Epithelial cell of proximal tubule (primary cell): ENCODE measurements at regions not wholly inside any gene's neighbourhood (a gene's known extent, or its start where the extent isn't known, plus 50 kb on each side); places are given as distances from the start of the nearest gene placed in this dataset.

Experiments
- DNase-seq: peaks from one replicate; pipeline ENCODE4 v3.0.0-alpha.2; 2011; ENCODE audit warnings: low read depth
- H3K4me3 ChIP-seq: 2 replicates; pipeline ENCODE4 v1.5.1; 2011; ENCODE audit warnings: low read depth, mild to moderate bottlenecking, low read length
- CTCF ChIP-seq: conservative IDR thresholded peaks from 2 replicates; pipeline ENCODE4 v1.5.1; 2012; ENCODE audit warnings: low read depth, mild to moderate bottlenecking, low read length

GRCh38 chr1:187641463-187641862, 812.7 kb downstream of the PLA2G4A start:
- TF ChIP-seq CTCF: no peak
- no peak overlapping the region for H3K4me3 ChIP-seq
- DNase-seq: no peak

- no peak for DNase-seq
Measured at GRCh38 chr1:187641907-187642306, 813.2 kb downstream of the PLA2G4A start.

GRCh38 chr1:187645651-187646050, 816.9 kb downstream of the PLA2G4A start:
- TF ChIP-seq CTCF: no peak
- DNase-seq: no peak
- H3K4me3 ChIP-seq: no peak overlapping the region

More at GRCh38 chr1:187641907-187642306, 813.2 kb downstream of the PLA2G4A start:
- no peak for TF ChIP-seq CTCF
- no peak overlapping the region for H3K4me3 ChIP-seq

GRCh38 chr1:187646536-187647107, 817.9 kb downstream of the PLA2G4A start:
- no peak for TF ChIP-seq CTCF
- no peak overlapping the region for H3K4me3 ChIP-seq

GRCh38 chr1:187648091-187648490, 819.3 kb downstream of the PLA2G4A start:
- DNase-seq: no peak
- no peak for TF ChIP-seq CTCF
- H3K4me3 ChIP-seq: no peak overlapping the region

More at GRCh38 chr1:187646536-187647107, 817.9 kb downstream of the PLA2G4A start:
- DNase-seq: no peak

GRCh38 chr1:187654635-187655034, 825.9 kb downstream of the PLA2G4A start:
- no peak for DNase-seq
- H3K4me3 ChIP-seq: no peak overlapping the region
- no peak for TF ChIP-seq CTCF

GRCh38 chr1:187655104-187655503, 826.4 kb downstream of the PLA2G4A start:
- no peak overlapping the region for H3K4me3 ChIP-seq
- DNase-seq: no peak
- TF ChIP-seq CTCF: no peak
